Gastroesophageal sphincter (tissue), 4 donors: ENCODE measurements at regions not wholly inside any gene's neighbourhood (a gene's known extent, or its start where the extent isn't known, plus 50 kb on each side); places are given as distances from the start of the nearest gene placed in this dataset.

ENCODE experiments used
- ATAC-seq: fragments of 150-250 bp; one replicate; pipeline ENCODE4 v1.9.1; 2016; ENCODE audit warnings: mild to moderate bottlenecking, moderate library complexity
- H3K27ac ChIP-seq, 4 donors: fragments of 200-600 bp; sonication (generic) in 3 of 4; 1 replicate in 3 of 4; 2 replicates in 1 of 4; pipeline ENCODE4 v1.5.1; 2016 to 2019
- H3K27me3 ChIP-seq: fragments of 200-600 bp; sonication (generic); one replicate; pipeline ENCODE4 v1.5.1; 2019
- H3K36me3 ChIP-seq, 2 donors: fragments of 200-600 bp; sonication (generic); one replicate each; pipeline ENCODE4 v1.5.1; 2019; ENCODE audit warnings: control low read depth in 1 of 2
- H3K4me1 ChIP-seq, 3 donors: fragments of 200-600 bp; sonication (generic); 1 replicate in 2 of 3; 2 replicates in 1 of 3; pipeline ENCODE4 v1.5.1; 2016 to 2019; ENCODE audit warnings: control low read depth in 2 of 3
- H3K4me3 ChIP-seq, 2 donors: fragments of 200-600 bp; sonication (generic); one replicate each; pipeline ENCODE4 v1.5.1; 2019; ENCODE audit warnings: mild to moderate bottlenecking in 1 of 2, moderate library complexity in 1 of 2
- H3K9me3 ChIP-seq, 3 donors: fragments of 200-600 bp; sonication (generic); one replicate each; pipeline ENCODE4 v1.5.1; 2017 to 2019; ENCODE audit warnings: control low read depth in 2 of 3
- CTCF ChIP-seq, 4 experiments: fragments of 200-600 bp in 2 of 4; fragments of 450-650 bp in 2 of 4; sonication (generic) in 1 of 4; IDR thresholded peaks; one replicate each; pipeline ENCODE4 v1.5.1; 2017 to 2019; ENCODE audit warnings: antibody characterized with exemption in 4 of 4, mild to moderate bottlenecking in 2 of 4, moderate library complexity in 2 of 4
- EP300 ChIP-seq: sonication (generic); formaldehyde crosslinking; IDR thresholded peaks from one replicate; pipeline ENCODE4 v1.6.1; 2017; ENCODE audit warnings: antibody characterized with exemption, mild to moderate bottlenecking
- POLR2A ChIP-seq, 2 donors: fragments of 450-650 bp; IDR thresholded peaks; one replicate each; pipeline ENCODE4 v1.6.1; 2017; ENCODE audit warnings: antibody characterized with exemption in 2 of 2, mild to moderate bottlenecking in 2 of 2, moderate library complexity in 1 of 2
- POLR2AphosphoS5 ChIP-seq: sonication (generic); formaldehyde crosslinking; IDR thresholded peaks from one replicate; pipeline ENCODE4 v1.6.1; 2017; ENCODE audit warnings: antibody characterized with exemption
- WGBS, 2 donors: methylation state at CpG; one replicate each; pipeline ENCODE4 v1.1.5; 2018; ENCODE audit warnings: low coverage in 1 of 2; 5-methylcytosine and 5-hydroxymethylcytosine counted together

DNA sequence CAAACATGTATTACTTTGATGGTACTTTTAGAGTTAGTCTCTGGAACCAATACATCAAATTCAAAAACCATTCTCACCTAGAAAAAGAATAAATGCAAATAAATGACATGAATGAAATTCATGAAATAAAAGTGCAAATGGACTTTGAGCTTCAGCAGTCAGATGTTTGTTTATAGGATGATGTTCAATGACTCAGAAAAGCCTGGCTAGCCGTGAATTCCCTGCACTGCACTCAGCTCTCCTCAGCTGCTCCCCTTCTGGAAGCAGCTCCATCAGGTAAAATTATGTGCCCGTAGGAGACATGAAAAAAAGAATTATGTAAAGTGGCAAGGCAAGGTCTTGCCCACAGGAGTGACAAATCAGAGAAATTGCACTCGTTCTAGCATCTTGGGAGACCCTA, 390.6 kb downstream of the GPM6A start:
- 43 to 61% methylated on average over 2 to 3 of the region's 3 CpGs for WGBS, 2 donors
- no peak overlapping the region for H3K27ac ChIP-seq
- H3K9me3 ChIP-seq, result peaks cover 0 to 11% (median 0%) of the 10 kb centered on the region in 3 donors
- H3K4me1 ChIP-seq, result no peaks in the 10 kb centered on the region
- no peak for ATAC-seq
- no peak overlapping the region for H3K4me3 ChIP-seq
- TF ChIP-seq CTCF (IDR thresholded peaks at IDR 0.05) (no peak), EP300 (no peak), POLR2AphosphoS5 (no peak), POLR2A (IDR thresholded peaks at IDR 0.05) (no peak)
- no peaks in the 10 kb centered on the region for H3K36me3 ChIP-seq
- no peaks in the 10 kb centered on the region for H3K27me3 ChIP-seq

- 57 to 83% methylated on average over 2 of the region's 2 CpGs for WGBS, 2 donors
Observed at GRCh38 chr4:175422331-175422730, 389.7 kb downstream of the GPM6A start.

DNA sequence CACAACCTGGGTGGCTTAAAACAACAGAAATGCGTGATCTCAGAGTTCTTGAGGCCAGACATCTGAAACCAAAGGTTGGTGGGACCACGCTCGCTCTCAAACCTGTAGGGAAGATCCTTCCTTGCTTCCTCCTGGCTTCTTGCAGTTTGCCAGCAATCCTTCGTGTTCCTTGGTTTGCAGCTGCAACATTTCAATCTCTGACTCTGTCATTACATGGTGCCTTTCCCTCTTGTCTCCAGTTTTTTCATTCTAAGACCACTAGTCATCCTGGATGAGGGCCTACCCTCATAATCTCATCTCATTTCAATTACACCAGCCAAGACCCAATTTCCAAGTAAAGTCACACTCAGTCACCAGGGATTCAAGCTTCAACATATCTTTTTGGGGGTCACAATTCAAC, 388.0 kb downstream of the GPM6A start:
- TF ChIP-seq POLR2AphosphoS5 (no peak), POLR2A (IDR thresholded peaks at IDR 0.05) (no peak), EP300 (no peak), CTCF (IDR thresholded peaks at IDR 0.05) (no peak)
- Histone ChIP-seq H3K36me3 (no peaks in the 10 kb centered on the region), H3K4me3 (no peak overlapping the region), H3K27me3 (no peaks in the 10 kb centered on the region), H3K4me1 (no peaks in the 10 kb centered on the region), H3K9me3 (no peaks in the 10 kb centered on the region), H3K27ac (no peak overlapping the region)
- WGBS, 2 donors, result 79 to 83% methylated on average over 1 to 2 of the region's 4 CpGs
- ATAC-seq, result no peak

More at GRCh38 chr4:175422331-175422730, 389.7 kb downstream of the GPM6A start:
- Histone ChIP-seq H3K27me3 (no peaks in the 10 kb centered on the region), H3K9me3 (peaks cover 0 to 3% (median 0%) of the 10 kb centered on the region in 3 donors), H3K27ac (no peak overlapping the region), H3K4me3 (no peak overlapping the region), H3K36me3 (no peaks in the 10 kb centered on the region), H3K4me1 (no peaks in the 10 kb centered on the region)
- TF ChIP-seq CTCF (IDR thresholded peaks at IDR 0.05) (no peak), EP300 (no peak), POLR2AphosphoS5 (no peak), POLR2A (IDR thresholded peaks at IDR 0.05) (no peak)
- ATAC-seq, result no peak

GRCh38 chr4:175427751-175428150, 384.3 kb downstream of the GPM6A start:
- Histone ChIP-seq H3K27ac (no peak overlapping the region), H3K4me3 (peak overlapping the region in 1 of 2 donors; percentile 5), H3K36me3 (no peaks in the 10 kb centered on the region), H3K9me3 (no peaks in the 10 kb centered on the region), H3K4me1 (no peaks in the 10 kb centered on the region), H3K27me3 (no peaks in the 10 kb centered on the region)
- WGBS, 2 donors, result 66% methylated on average over 5 of the region's 44 CpGs; no CpG with 5 or more reads in 1 of the 2 donors
- TF ChIP-seq CTCF (IDR thresholded peaks at IDR 0.05), result no peak
- no peak for TF ChIP-seq POLR2A (IDR thresholded peaks at IDR 0.05)
- TF ChIP-seq EP300, result no peak
- TF ChIP-seq POLR2AphosphoS5, result no peak
- no peak for ATAC-seq

DNA sequence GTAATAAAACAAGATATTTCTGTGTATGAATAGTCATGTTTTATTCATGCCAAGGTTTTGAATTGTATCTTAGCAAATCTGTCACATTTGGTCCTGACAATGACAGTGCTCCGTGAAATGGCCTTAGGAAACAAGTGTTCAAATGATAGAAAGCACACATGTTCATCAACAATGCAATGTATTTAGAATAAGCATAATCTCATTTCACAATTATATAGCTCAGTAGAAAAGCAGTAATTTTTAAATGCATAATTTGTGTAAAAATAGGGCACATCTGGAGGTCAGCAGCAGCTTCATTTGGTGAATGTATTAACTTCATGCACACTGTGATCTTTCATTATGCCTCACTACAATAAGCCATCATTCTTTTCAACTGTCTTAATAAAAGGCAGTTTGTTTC, 380.4 kb downstream of the GPM6A start:
- 54 to 63% methylated on average over 1 of the region's 1 CpG for WGBS, 2 donors
- no peaks in the 10 kb centered on the region for H3K9me3 ChIP-seq
- ATAC-seq, result no peak

More for the DNA sequence above, 380.4 kb downstream of the GPM6A start:
- no peaks in the 10 kb centered on the region for H3K4me1 ChIP-seq
- TF ChIP-seq CTCF (IDR thresholded peaks at IDR 0.05) (no peak), EP300 (no peak), POLR2A (IDR thresholded peaks at IDR 0.05) (no peak), POLR2AphosphoS5 (no peak)
- no peaks in the 10 kb centered on the region for H3K36me3 ChIP-seq
- H3K27me3 ChIP-seq, result no peaks in the 10 kb centered on the region
- H3K27ac ChIP-seq, result no peak overlapping the region
- no peak overlapping the region for H3K4me3 ChIP-seq
